Gastroesophageal sphincter (tissue), 4 donors: ENCODE measurements at regions not wholly inside any gene's neighbourhood (a gene's known extent, or its start where the extent isn't known, plus 50 kb on each side); places are given as distances from the start of the nearest gene placed in this dataset.
"Not testable (repeated sequence)": the region's sequence is repeated elsewhere in the genome, so short reads cannot be mapped to it uniquely, and the experiment has no call there.

Source experiments
- ATAC-seq: fragments of 150-250 bp; one replicate; pipeline ENCODE4 v1.9.1; 2016; ENCODE audit warnings: mild to moderate bottlenecking, moderate library complexity
- H3K27ac ChIP-seq, 4 donors: fragments of 200-600 bp; sonication (generic) in 3 of 4; 1 replicate in 3 of 4; 2 replicates in 1 of 4; pipeline ENCODE4 v1.5.1; 2016 to 2019
- H3K27me3 ChIP-seq: fragments of 200-600 bp; sonication (generic); one replicate; pipeline ENCODE4 v1.5.1; 2019
- H3K36me3 ChIP-seq, 2 donors: fragments of 200-600 bp; sonication (generic); one replicate each; pipeline ENCODE4 v1.5.1; 2019; ENCODE audit warnings: control low read depth in 1 of 2
- H3K4me1 ChIP-seq, 3 donors: fragments of 200-600 bp; sonication (generic); 1 replicate in 2 of 3; 2 replicates in 1 of 3; pipeline ENCODE4 v1.5.1; 2016 to 2019; ENCODE audit warnings: control low read depth in 2 of 3
- H3K4me3 ChIP-seq, 2 donors: fragments of 200-600 bp; sonication (generic); one replicate each; pipeline ENCODE4 v1.5.1; 2019; ENCODE audit warnings: mild to moderate bottlenecking in 1 of 2, moderate library complexity in 1 of 2
- H3K9me3 ChIP-seq, 3 donors: fragments of 200-600 bp; sonication (generic); one replicate each; pipeline ENCODE4 v1.5.1; 2017 to 2019; ENCODE audit warnings: control low read depth in 2 of 3
- EP300 ChIP-seq: sonication (generic); formaldehyde crosslinking; IDR thresholded peaks from one replicate; pipeline ENCODE4 v1.6.1; 2017; ENCODE audit warnings: antibody characterized with exemption, mild to moderate bottlenecking
- POLR2A ChIP-seq, 2 donors: fragments of 450-650 bp; IDR thresholded peaks; one replicate each; pipeline ENCODE4 v1.6.1; 2017; ENCODE audit warnings: antibody characterized with exemption in 2 of 2, mild to moderate bottlenecking in 2 of 2, moderate library complexity in 1 of 2
- POLR2AphosphoS5 ChIP-seq: sonication (generic); formaldehyde crosslinking; IDR thresholded peaks from one replicate; pipeline ENCODE4 v1.6.1; 2017; ENCODE audit warnings: antibody characterized with exemption
- WGBS, 2 donors: methylation state at CpG; one replicate each; pipeline ENCODE4 v1.1.5; 2018; ENCODE audit warnings: low coverage in 1 of 2; 5-methylcytosine and 5-hydroxymethylcytosine counted together
- TF ChIP-seq, protein P1 (sequence below), 4 experiments: fragments of 200-600 bp in 2 of 4; fragments of 450-650 bp in 2 of 4; sonication (generic) in 1 of 4; IDR thresholded peaks; one replicate each; pipeline ENCODE4 v1.5.1; 2017 to 2019; ENCODE audit warnings: antibody characterized with exemption in 4 of 4, mild to moderate bottlenecking in 2 of 4, moderate library complexity in 2 of 4

GRCh38 chr7:34567906-34568305 is 90.1 kb upstream of the NPSR1 start:
- no peak for ATAC-seq
- H3K9me3 ChIP-seq: no peaks in the 10 kb centered on the region
- TF ChIP-seq, protein P1, sequence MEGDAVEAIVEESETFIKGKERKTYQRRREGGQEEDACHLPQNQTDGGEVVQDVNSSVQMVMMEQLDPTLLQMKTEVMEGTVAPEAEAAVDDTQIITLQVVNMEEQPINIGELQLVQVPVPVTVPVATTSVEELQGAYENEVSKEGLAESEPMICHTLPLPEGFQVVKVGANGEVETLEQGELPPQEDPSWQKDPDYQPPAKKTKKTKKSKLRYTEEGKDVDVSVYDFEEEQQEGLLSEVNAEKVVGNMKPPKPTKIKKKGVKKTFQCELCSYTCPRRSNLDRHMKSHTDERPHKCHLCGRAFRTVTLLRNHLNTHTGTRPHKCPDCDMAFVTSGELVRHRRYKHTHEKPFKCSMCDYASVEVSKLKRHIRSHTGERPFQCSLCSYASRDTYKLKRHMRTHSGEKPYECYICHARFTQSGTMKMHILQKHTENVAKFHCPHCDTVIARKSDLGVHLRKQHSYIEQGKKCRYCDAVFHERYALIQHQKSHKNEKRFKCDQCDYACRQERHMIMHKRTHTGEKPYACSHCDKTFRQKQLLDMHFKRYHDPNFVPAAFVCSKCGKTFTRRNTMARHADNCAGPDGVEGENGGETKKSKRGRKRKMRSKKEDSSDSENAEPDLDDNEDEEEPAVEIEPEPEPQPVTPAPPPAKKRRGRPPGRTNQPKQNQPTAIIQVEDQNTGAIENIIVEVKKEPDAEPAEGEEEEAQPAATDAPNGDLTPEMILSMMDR (IDR thresholded peaks at IDR 0.05): no peak
- no peak for TF ChIP-seq POLR2A (IDR thresholded peaks at IDR 0.05)
- TF ChIP-seq POLR2AphosphoS5: no peak
- TF ChIP-seq EP300: no peak
- H3K36me3 ChIP-seq: no peaks in the 10 kb centered on the region
- H3K4me3 ChIP-seq: no peak overlapping the region
- no peak overlapping the region for H3K27ac ChIP-seq
- WGBS, 2 donors: 38 to 60% methylated on average over 1 of the region's 1 CpG
- no peaks in the 10 kb centered on the region for H3K27me3 ChIP-seq
- H3K4me1 ChIP-seq: no peaks in the 10 kb centered on the region

DNA sequence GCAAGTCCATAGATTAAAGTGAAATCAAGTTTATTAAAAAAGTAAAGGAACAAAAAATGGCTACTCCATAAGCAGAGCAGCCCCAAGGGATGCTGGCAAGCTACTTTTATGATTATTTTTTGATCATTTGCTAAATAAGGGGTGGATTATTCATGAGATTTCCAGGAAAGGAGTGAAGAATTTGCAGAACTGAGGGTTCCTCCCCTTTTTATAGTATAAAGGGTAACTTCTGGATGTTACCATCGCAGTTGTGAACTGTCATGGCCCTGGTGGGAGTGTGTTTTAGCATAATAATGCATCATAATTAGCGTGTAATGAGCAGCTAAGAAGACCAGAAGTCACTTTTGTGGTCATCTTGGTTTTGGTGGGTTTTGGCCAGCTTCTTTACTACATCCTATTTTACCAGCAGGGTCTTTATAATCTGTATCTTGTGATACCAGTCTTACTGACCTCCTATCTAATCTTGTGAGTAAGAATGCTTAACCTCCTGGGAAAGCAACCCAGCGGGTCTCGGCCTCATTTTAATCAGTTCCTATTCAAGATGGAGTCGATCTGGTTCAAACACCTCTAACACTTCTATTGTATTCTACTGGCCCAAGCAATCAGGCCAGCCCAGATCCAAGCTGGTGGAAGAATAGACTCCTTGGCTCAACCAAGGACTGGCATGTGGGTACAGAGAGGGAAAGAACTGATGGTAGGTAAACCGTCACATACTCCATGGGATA is 87.9 kb upstream of the NPSR1 start:
- TF ChIP-seq, protein P1 (IDR thresholded peaks at IDR 0.05): no peak
- TF ChIP-seq EP300: no peak
- no peak for TF ChIP-seq POLR2AphosphoS5
- no peak for TF ChIP-seq POLR2A (IDR thresholded peaks at IDR 0.05)
- 73 to 88% methylated on average over 4 to 6 of the region's 6 CpGs for WGBS, 2 donors
- no peaks in the 10 kb centered on the region for H3K27me3 ChIP-seq
- H3K4me1 ChIP-seq: no peaks in the 10 kb centered on the region
- H3K4me3 ChIP-seq: no peak overlapping the region
- ATAC-seq: no peak
- H3K9me3 ChIP-seq: no peaks in the 10 kb centered on the region
- no peaks in the 10 kb centered on the region for H3K36me3 ChIP-seq
- H3K27ac ChIP-seq: no peak overlapping the region

DNA sequence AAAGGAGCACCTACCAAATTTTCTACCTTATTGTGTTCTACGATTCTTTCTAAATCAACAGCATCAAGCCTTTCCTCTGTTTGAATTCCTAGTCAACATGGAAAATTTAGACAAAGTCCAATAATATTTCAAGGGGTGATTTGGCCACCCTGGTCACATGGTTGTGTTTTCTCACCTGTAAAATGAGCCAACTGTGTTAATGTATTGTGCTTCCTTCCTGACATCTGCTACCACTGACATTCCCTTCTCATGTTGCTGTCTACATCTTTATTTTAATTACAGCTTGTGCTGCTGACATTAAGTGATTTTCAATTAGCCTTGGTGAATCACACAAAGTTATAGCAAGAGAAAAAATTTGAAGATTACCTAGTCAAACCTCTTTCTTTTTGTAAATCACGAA is 83.0 kb upstream of the NPSR1 start:
- H3K36me3 ChIP-seq: no peaks in the 10 kb centered on the region
- TF ChIP-seq, protein P1 (IDR thresholded peaks at IDR 0.05): no peak
- ATAC-seq: no peak
- H3K4me3 ChIP-seq: no peak overlapping the region
- no peaks in the 10 kb centered on the region for H3K4me1 ChIP-seq
- 67 to 77% methylated on average over 1 to 2 of the region's 2 CpGs for WGBS, 2 donors
- no peaks in the 10 kb centered on the region for H3K27me3 ChIP-seq
- H3K27ac ChIP-seq: no peak overlapping the region
- no peaks in the 10 kb centered on the region for H3K9me3 ChIP-seq

DNA sequence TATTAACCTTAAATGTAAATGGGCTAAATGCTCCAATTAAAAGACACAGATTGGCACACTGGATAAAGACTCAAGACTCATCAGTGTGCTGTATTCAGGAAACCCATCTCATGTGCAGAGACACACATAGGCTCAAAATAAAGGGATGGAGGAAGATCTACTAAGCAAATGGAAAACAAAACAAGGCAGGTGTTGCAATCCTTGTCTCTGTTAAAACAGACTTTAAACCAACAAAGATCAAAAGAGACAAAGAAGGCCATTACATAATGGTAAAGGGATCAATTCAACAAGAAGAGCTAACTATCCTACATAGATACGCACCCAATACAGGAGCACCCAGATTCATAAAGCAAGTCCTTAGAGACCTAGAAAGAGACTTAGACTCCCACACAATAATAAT is 80.1 kb upstream of the NPSR1 start:
- not testable (repeated sequence) for ATAC-seq, H3K27me3 ChIP-seq, H3K9me3 ChIP-seq, H3K4me3 ChIP-seq, H3K27ac ChIP-seq, H3K36me3 ChIP-seq, H3K4me1 ChIP-seq
- 86 to 91% methylated on average over 1 of the region's 1 CpG for WGBS, 2 donors

GRCh38 chr7:34581698-34582097 is 76.3 kb upstream of the NPSR1 start:
- H3K4me1 ChIP-seq, H3K27ac ChIP-seq, H3K27me3 ChIP-seq, H3K36me3 ChIP-seq, H3K4me3 ChIP-seq, ATAC-seq, H3K9me3 ChIP-seq: not testable (repeated sequence)
- WGBS, 2 donors: 81 to 86% methylated on average over 5 to 6 of the region's 6 CpGs

- no peak overlapping the region for H3K27ac ChIP-seq
- no peak for ATAC-seq
- no peaks in the 10 kb centered on the region for H3K36me3 ChIP-seq
- no peaks in the 10 kb centered on the region for H3K4me1 ChIP-seq
- no peaks in the 10 kb centered on the region for H3K9me3 ChIP-seq
- H3K27me3 ChIP-seq: no peaks in the 10 kb centered on the region
- H3K4me3 ChIP-seq: no peak overlapping the region
- 76 to 80% methylated on average over 2 to 4 of the region's 6 CpGs for WGBS, 2 donors
- TF ChIP-seq, protein P1 (IDR thresholded peaks at IDR 0.05): no peak
- TF ChIP-seq POLR2A (IDR thresholded peaks at IDR 0.05) (no peak), EP300 (no peak), POLR2AphosphoS5 (no peak)
Measured at GRCh38 chr7:34584526-34584925, 73.5 kb upstream of the NPSR1 start.
